ENCODE measurements at regions not wholly inside any gene's neighbourhood (a gene's known extent, or its start where the extent isn't known, plus 50 kb on each side); places are given as distances from the start of the nearest gene placed in this dataset.

GRCh38 chr11:127412234-127412633 lies 411.7 kb upstream of the KIRREL3 start:
- no peak for ATAC-seq (ENCODE audit: low read depth)
- ChIA-PET POLR2A (ENCODE audit: unreplicated experiment) (no interaction called here), CTCF (no interaction called here)
- Histone ChIP-seq H2AK9ac (replicated peaks; ENCODE audit: low read depth, low read length, poor library complexity) (no peak overlapping the region), H3K4me1 (ENCODE audit: control insufficient read depth, insufficient read depth, low read length) (no peaks in the 10 kb centered on the region), H3K4me2 (ENCODE audit: low read depth, low read length) (no peak overlapping the region), H3K9me1 (ENCODE audit: insufficient read depth, low read length) (no peaks in the 10 kb centered on the region), H3K4me3 (ENCODE audit: insufficient read depth, low read depth, low read length) (no peak overlapping the region), H2BK20ac (ENCODE audit: low read depth, low read length) (no peak overlapping the region), H3K56ac (ENCODE audit: extremely low read depth, insufficient read depth, low read length) (no peak overlapping the region), H3K18ac (ENCODE audit: low read depth, low read length) (no peak overlapping the region), H2BK5ac (ENCODE audit: low read depth, low read length, poor library complexity, severe bottlenecking) (no peak overlapping the region), H2AK5ac (ENCODE audit: low read depth, low read length) (no peak overlapping the region), H4K8ac (ENCODE audit: low read depth in 2 of 2, low read length in 2 of 2) (no peak overlapping the region), H3K23ac (ENCODE audit: low read depth, low read length) (no peak overlapping the region), H3K9me3 (ENCODE audit: control insufficient read depth, insufficient read depth, low read length) (peaks cover 2% of the 10 kb centered on the region; the same call in 1 of the 2 replicates), H2BK120ac (ENCODE audit: low read depth, low read length) (no peak overlapping the region), H3K4ac (ENCODE audit: low read depth, low read length) (no peak overlapping the region), H3K27ac (ENCODE audit: insufficient read depth, low read length) (no peak overlapping the region), H2BK15ac (ENCODE audit: low read depth, low read length) (no peak overlapping the region), H4K5ac (ENCODE audit: low read depth, low read length) (no peak overlapping the region), H4K91ac (ENCODE audit: insufficient read depth, low read depth, low read length) (no peak overlapping the region), H3K36me3 (ENCODE audit: control insufficient read depth, insufficient read depth, low read length) (no peaks in the 10 kb centered on the region), H2AFZ (replicated peaks; ENCODE audit: low read length, poor library complexity) (no peak overlapping the region), H4K20me1 (ENCODE audit: insufficient read depth, low read length) (no peaks in the 10 kb centered on the region), H3K79me1 (ENCODE audit: low read depth in 1 of 2, low read length in 2 of 2) (no peaks in the 10 kb centered on the region), H3K14ac (replicated peaks; ENCODE audit: low read depth, low read length) (no peak overlapping the region), H3K9ac (ENCODE audit: low read depth, low read length) (no peak overlapping the region), H3K27me3 (ENCODE audit: control insufficient read depth, insufficient read depth, low read length) (no peaks in the 10 kb centered on the region)
- no TSS peak for BruUV-seq (replicated peaks)
- TF ChIP-seq MAFK (IDR thresholded peaks at IDR 0.05; ENCODE audit: low read depth, low read length), result no peak
- no peak for TF ChIP-seq USF2 (IDR thresholded peaks at IDR 0.05; ENCODE audit: low read depth, low read length)
- no peak for TF ChIP-seq CTCF (conservative IDR thresholded peaks at IDR 0.05; ENCODE audit: low read depth, low read length)
- dilution Hi-C loops (cut with HindIII; ENCODE audit: low sequenced_read_pairs, unreplicated experiment) (no loop called here), intact Hi-C loops (cut with micrococcal nuclease) (no loop called here), in situ Hi-C loops (cut with MboI; ENCODE audit: low sequenced_read_pairs) (no loop called here)
- 42% methylated on average over 3 of the region's 8 CpGs; no CpG with 5 or more reads in 1 of the 2 experiments for WGBS, 2 experiments (ENCODE audit: extremely low coverage in 2 of 2, insufficient read length in 1 of 2)
- DNase-seq, result no peak
